ENCODE measurements at regions not wholly inside any gene's neighbourhood (a gene's known extent, or its start where the extent isn't known, plus 50 kb on each side); places are given as distances from the start of the nearest gene placed in this dataset.

GRCh38 chr9:118094387-118094786, 390.2 kb downstream of the TLR4 start:
- no peak overlapping the region for H3K9ac ChIP-seq (ENCODE audit: control insufficient read depth, extremely low read depth, insufficient read depth, low read length)
- H3K9me1 ChIP-seq (ENCODE audit: control insufficient read depth, extremely low read depth, insufficient read depth, low read length) = no peaks in the 10 kb centered on the region
- DNase-seq (ENCODE audit: low read depth, low spot score) (no peak), FAIRE-seq (no peak)
- no peaks in the 10 kb centered on the region for H3K9me3 ChIP-seq (ENCODE audit: control insufficient read depth, low read depth, low read length)
- no peaks in the 10 kb centered on the region for H3K27me3 ChIP-seq (ENCODE audit: control insufficient read depth, extremely low read depth, insufficient read depth, low read length)
- no peak overlapping the region for H3K4me3 ChIP-seq (ENCODE audit: control insufficient read depth in 2 of 3, extremely low read depth in 1 of 3, insufficient read depth in 2 of 3, low read depth in 1 of 3, low read length in 3 of 3)
- no peak overlapping the region for H3K4me2 ChIP-seq (ENCODE audit: control insufficient read depth, extremely low read depth, insufficient read depth, low read depth, low read length)
- H3K27ac ChIP-seq (ENCODE audit: control insufficient read depth, insufficient read depth, low read length) = no peak overlapping the region
- no peaks in the 10 kb centered on the region for H4K20me1 ChIP-seq (ENCODE audit: control insufficient read depth, extremely low read depth, insufficient read depth, low read length)
- H3K79me2 ChIP-seq (ENCODE audit: control insufficient read depth, insufficient read depth, low read length) = no peaks in the 10 kb centered on the region
- no peak overlapping the region for H2AFZ ChIP-seq (ENCODE audit: control insufficient read depth, low read length)
- H3K36me3 ChIP-seq (ENCODE audit: control insufficient read depth in 2 of 2, extremely low read depth in 1 of 2, insufficient read depth in 2 of 2, low read length in 2 of 2) = no peaks in the 10 kb centered on the region
- no peaks in the 10 kb centered on the region for H3K4me1 ChIP-seq (ENCODE audit: control insufficient read depth, extremely low read depth, insufficient read depth, low read length)
- TF ChIP-seq EZH2 (IDR thresholded peaks at IDR 0.05; ENCODE audit: low read length) = no peak
- dilution Hi-C loops (cut with MboI; ENCODE audit: extremely low pct_ligation_motif_present, low sequenced_read_pairs) = no loop called here

- Histone ChIP-seq H3K4me3 (ENCODE audit: control insufficient read depth in 2 of 3, extremely low read depth in 1 of 3, insufficient read depth in 2 of 3, low read depth in 1 of 3, low read length in 3 of 3) (no peak overlapping the region), H3K79me2 (ENCODE audit: control insufficient read depth, insufficient read depth, low read length) (no peaks in the 10 kb centered on the region), H3K36me3 (ENCODE audit: control insufficient read depth in 2 of 2, extremely low read depth in 1 of 2, insufficient read depth in 2 of 2, low read length in 2 of 2) (no peaks in the 10 kb centered on the region), H3K4me1 (ENCODE audit: control insufficient read depth, extremely low read depth, insufficient read depth, low read length) (no peaks in the 10 kb centered on the region), H3K9me1 (ENCODE audit: control insufficient read depth, extremely low read depth, insufficient read depth, low read length) (no peaks in the 10 kb centered on the region), H3K27ac (ENCODE audit: control insufficient read depth, insufficient read depth, low read length) (no peak overlapping the region), H3K27me3 (ENCODE audit: control insufficient read depth, extremely low read depth, insufficient read depth, low read length) (no peaks in the 10 kb centered on the region), H3K9me3 (ENCODE audit: control insufficient read depth, low read depth, low read length) (no peaks in the 10 kb centered on the region), H3K4me2 (ENCODE audit: control insufficient read depth, extremely low read depth, insufficient read depth, low read depth, low read length) (no peak overlapping the region), H3K9ac (ENCODE audit: control insufficient read depth, extremely low read depth, insufficient read depth, low read length) (no peak overlapping the region), H2AFZ (ENCODE audit: control insufficient read depth, low read length) (no peak overlapping the region), H4K20me1 (ENCODE audit: control insufficient read depth, extremely low read depth, insufficient read depth, low read length) (no peaks in the 10 kb centered on the region)
- FAIRE-seq = no peak
- no peak for DNase-seq (ENCODE audit: low read depth, low spot score)
- dilution Hi-C loops (cut with MboI; ENCODE audit: extremely low pct_ligation_motif_present, low sequenced_read_pairs) = no loop called here
- no peak for TF ChIP-seq CTCF (optimal IDR thresholded peaks at IDR 0.05 in 1 of 3, IDR thresholded peaks at IDR 0.05 in 1 of 3, conservative IDR thresholded peaks at IDR 0.05 in 1 of 3; ENCODE audit: extremely low read depth in 1 of 3, insufficient read depth in 2 of 3, low read length in 3 of 3)
- no peak for TF ChIP-seq EZH2 (IDR thresholded peaks at IDR 0.05; ENCODE audit: low read length)
Measured at GRCh38 chr9:118100529-118101419, 396.6 kb downstream of the TLR4 start.
